Peyer's patch (tissue), 4 donors: ENCODE measurements at regions not wholly inside any gene's neighbourhood (a gene's known extent, or its start where the extent isn't known, plus 50 kb on each side); places are given as distances from the start of the nearest gene placed in this dataset.

ENCODE experiments used
- POLR2A ChIP-seq, 2 donors: fragments of 450-650 bp; IDR thresholded peaks; one replicate each; pipeline ENCODE4 v1.5.1; 2017; ENCODE audit warnings: antibody characterized with exemption in 2 of 2, mild to moderate bottlenecking in 2 of 2, moderate library complexity in 2 of 2
- TF ChIP-seq, protein P1 (sequence below), 6 experiments: fragments of 450-650 bp in 4 of 6; fragments of 200-600 bp in 2 of 6; sonication (generic) in 1 of 6; IDR thresholded peaks; one replicate each; pipeline ENCODE4 v1.5.1; 2017 to 2019; ENCODE audit warnings: antibody characterized with exemption in 6 of 6, mild to moderate bottlenecking in 3 of 6, moderate library complexity in 1 of 6

DNA sequence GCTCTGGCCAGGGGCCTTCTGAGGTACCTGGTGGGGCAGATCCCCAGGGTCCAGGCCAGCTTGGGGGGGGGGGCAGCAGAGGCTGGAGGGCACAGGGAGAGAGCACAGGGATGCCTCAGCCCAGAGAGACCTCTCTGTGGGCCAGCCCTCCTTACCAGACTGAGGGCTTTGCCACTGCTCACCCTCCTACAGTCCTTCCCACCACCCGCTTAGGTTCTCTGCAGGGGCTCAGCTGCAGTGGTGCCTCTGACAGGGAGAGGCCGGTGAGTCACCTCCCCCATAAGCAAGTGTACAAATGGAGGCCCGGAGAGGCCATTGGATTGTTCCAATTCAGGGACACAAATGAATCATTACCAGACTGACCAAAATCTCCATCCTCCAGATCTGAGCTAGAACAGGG lies 68.1 kb upstream of the LMO1 start:
- no peak for TF ChIP-seq POLR2A (IDR thresholded peaks at IDR 0.05)
- TF ChIP-seq, protein P1, sequence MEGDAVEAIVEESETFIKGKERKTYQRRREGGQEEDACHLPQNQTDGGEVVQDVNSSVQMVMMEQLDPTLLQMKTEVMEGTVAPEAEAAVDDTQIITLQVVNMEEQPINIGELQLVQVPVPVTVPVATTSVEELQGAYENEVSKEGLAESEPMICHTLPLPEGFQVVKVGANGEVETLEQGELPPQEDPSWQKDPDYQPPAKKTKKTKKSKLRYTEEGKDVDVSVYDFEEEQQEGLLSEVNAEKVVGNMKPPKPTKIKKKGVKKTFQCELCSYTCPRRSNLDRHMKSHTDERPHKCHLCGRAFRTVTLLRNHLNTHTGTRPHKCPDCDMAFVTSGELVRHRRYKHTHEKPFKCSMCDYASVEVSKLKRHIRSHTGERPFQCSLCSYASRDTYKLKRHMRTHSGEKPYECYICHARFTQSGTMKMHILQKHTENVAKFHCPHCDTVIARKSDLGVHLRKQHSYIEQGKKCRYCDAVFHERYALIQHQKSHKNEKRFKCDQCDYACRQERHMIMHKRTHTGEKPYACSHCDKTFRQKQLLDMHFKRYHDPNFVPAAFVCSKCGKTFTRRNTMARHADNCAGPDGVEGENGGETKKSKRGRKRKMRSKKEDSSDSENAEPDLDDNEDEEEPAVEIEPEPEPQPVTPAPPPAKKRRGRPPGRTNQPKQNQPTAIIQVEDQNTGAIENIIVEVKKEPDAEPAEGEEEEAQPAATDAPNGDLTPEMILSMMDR (IDR thresholded peaks at IDR 0.05), result no peak
